Fibroblast of skin of right quadriceps (primary cell): ENCODE measurements at regions not wholly inside any gene's neighbourhood (a gene's known extent, or its start where the extent isn't known, plus 50 kb on each side); places are given as distances from the start of the nearest gene placed in this dataset.
"Not testable (repeated sequence)": the region's sequence is repeated elsewhere in the genome, so short reads cannot be mapped to it uniquely, and the experiment has no call there.

ENCODE experiments used
- DNase-seq: peaks from one replicate; pipeline ENCODE4 v3.0.0-alpha.2; 2013

DNA sequence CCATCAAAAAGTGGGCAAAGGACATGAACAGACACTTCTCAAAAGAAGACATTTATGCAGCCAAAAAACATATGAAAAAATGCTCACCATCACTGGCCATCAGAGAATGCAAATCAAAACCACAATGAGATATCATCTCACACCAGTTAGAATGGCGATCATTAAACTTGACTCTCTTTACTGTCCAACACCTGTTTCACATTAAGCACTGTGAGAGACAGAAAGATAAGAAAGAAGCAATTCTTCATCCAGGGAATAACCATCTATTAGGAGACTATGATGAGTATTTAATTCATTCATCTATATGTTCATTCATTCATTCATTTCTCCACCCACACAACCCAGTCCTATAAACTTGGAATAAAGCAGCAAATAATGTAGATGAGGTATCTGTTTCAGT lies 334.3 kb downstream of the C12orf75 start:
- not testable (repeated sequence) for DNase-seq

DNA sequence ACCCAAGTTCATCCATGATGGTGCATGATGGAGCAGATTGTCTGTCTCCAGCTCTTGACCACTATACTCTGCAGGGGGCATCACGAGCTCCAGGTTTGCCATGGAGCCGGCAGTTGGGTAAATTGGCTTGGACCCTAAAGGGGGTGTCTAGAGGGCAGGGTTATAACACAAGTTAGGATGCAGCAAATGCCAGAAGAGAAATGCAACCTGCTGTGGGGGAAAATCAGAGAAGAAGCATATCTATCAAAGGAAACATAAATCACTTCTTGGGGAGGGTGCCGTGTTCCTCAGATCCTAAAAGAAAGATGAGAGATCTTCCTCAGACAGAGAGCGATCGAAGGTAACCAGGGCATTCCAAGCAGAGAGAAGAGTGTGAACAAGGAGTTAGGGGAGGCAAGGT lies 334.9 kb downstream of the C12orf75 start:
- DNase-seq: no peak

GRCh38 chr12:105667973-105668743 lies 337.7 kb downstream of the C12orf75 start:
- DNase-seq: peak; percentile 30

DNA sequence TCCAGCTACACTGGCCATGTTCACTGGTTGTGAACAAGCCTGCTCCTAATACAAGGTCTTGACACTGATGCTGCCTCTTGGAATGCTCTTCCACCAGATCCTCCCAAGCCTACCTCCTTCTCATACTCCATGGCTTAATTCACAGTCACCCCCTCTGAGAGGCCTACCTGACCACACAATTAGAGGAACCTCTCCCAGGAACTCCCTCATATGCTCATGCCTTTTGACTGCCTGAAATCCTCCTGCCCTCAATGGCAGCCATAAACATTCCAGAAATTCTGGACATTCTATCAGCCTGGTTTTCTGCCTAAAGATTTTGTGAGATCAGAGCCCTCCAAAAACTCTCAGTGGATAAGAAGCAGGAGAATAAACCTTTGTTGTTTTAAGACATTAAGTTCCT lies 340.2 kb downstream of the C12orf75 start:
- peak; percentile 81 for DNase-seq

GRCh38 chr12:105671720-105672119 lies 341.2 kb downstream of the C12orf75 start:
- peak; percentile 98 for DNase-seq

DNA sequence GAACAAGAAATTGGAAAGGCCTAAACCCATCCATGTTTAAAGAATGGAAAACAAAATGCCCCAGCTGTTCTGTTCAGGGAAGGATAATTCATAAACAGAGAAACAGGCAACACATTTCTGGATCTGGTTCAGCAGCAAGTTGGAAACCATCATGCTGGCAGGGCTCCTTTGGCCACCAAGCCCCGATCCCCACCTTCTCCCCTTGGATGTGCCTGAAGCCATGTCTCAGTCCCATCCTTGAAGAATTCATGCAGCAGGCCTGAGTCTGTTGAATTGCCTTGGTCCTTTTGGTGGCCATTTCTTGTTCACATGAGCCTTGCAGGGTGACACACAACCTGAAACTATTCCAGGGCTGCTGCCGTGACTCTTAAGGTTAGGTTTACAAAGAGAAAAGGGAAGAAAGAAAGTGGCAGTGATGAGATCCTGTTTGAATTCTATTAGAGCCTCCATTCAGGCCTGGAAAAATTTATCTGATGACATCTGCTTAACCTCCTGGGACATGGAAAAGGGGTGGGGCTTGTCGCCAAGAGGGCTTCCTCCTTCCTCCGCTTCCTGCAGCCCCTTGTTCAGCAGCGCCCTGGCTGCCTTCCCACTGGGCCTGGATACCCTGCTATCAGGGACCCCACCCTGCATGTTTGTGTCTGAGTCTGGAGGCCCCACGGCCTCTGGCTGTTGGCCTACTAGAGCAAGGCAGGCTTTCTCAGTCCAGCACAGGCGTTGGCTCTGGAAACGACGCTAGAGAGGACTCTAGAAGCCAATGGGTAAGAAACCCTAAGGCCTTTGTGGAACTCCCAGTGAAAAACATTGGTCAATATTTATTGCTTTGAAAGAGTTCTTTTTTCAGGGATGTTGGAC lies 341.9 kb downstream of the C12orf75 start:
- peak; percentile 39 for DNase-seq

DNA sequence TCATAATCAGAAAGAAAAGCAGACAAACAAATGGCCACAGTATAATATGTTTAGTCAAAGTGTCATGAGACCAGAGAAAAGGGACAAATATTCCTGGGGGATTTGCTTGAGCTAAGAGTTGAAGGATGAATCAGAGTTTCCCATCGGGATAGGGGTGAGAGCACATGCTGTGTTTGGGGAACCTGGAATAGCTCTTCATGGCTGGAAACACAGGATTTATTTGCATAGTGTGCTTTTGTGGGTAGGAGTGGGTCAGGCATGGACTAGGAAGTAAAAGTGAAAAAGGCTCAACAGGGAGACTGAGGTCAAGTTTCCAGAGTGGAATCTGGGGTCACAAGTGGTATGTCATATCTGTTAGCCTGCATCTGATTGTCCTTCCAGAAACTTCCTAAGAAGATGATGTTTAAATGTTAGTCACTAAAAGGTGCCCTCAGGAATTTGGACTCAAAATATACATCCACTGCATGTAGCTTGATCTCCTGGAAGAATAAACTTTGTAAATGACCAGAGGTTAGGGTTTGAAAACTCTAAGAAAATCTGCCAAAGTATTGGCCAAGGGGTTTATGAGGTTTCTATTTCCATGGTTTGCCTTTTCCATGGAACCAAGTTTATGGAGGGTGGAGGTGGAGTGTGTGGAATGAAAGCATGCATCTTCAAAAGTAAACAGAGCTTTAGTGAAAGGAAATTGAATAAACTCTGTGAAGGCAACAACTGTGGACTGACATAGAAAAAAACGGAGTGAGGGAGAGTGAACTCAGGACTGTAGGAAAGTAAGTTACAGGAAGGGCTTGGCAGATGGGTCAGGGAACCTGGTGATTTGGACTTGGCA lies 344.6 kb downstream of the C12orf75 start:
- DNase-seq: no peak

DNA sequence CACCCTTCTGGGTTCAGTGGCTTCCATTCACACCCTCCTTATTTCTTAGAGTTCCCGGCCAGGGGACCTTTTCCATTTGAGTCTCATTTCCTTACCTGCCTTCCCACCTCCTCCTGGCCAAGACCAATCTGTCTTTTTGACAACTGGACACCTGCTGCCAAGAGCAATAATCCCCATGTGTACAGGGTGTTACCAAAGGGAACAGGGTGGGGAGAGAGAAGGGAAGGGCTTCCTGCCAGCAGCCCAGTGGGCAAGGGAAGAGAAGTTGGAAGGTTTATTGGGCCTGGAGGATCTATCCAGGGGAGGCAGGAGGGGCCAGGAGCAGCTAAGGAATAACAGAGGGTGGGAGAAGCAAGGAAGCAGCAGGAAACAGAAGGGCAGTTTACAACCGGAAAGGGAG lies 346.2 kb downstream of the C12orf75 start:
- DNase-seq: no peak

- DNase-seq: no peak
These were observed 347.2 kb downstream of the C12orf75 start for GRCh38 chr12:105677672-105678071.

- no peak for DNase-seq
These were observed 349.5 kb downstream of the C12orf75 start for GRCh38 chr12:105679982-105680381.

DNA sequence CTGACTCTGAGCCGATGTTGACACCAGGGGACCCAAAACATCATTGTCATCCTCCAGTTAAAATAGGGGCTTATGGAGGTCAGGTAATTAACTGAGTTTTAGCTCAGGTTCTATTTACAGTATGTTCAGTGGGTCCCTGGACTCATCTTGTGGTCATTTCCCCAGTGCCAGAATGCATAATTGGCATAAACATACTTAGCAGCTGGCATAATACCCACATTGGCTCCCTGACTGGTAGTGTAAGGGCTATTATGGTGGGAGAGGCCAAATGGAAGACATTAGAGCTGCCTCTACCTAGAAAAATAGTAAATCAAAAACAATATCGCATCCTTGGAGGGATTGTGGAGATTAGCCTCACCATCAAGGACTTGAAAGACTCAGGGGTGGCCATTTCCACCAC lies 350.9 kb downstream of the C12orf75 start:
- no peak for DNase-seq

- not testable (repeated sequence) for DNase-seq
These were observed 352.3 kb downstream of the C12orf75 start for GRCh38 chr12:105682821-105683220.

DNA sequence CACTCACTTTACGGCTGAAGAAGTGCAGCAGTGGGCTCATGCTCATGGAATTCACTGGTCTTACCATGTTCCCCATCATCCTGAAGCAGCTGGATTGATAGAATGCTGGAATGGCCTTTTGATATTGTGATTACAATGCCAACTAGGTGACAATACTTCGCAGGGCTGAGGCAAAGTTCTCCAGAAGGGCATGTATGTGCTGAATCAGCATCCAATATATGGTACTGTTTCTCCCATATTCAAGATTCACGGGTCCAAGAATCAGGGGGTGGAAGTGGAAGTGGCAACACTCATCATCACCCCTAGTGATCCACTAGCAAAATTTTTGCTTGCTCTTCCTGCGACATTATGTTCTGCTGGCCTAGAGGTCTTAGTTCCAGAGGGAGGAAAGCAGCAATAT lies 353.3 kb downstream of the C12orf75 start:
- not testable (repeated sequence) for DNase-seq

DNA sequence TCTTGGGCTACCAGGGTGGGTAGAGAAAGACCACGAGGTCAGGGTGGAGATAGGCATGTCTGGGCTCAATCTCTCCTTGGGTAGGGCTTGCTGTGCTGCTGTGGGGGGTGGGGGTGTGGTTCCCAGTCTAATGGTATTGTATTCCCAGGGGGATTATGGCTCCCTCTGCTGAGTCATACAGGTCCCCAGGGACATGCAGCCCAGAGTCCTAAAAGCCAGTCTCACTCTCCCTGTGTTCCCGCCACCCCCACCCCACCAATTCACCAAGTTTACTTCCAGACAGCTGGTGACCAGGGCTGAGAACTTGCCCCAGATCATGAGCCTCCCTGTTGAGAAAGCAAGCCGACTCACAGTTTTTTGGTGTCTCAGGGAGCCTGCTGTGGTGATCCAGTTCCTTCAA lies 367.6 kb downstream of the C12orf75 start:
- DNase-seq: peak; percentile 6

DNA sequence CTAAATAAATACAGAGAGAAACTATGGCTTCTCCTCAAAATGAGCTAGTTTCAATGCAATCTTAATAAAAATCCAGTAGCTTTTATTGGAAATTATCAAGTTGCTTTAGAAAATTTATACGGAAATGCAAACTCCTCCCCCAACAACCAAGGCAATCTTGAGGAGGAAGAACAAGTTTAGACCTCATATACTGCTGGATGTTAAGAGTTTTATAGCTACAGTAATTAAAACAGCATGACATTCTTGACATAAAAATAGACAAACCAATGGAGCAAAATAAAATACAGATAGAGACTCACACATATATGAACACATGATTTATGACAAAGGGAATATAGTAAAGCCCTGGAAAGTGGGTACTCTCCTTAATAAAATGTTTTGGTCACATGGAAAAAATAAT lies 368.7 kb downstream of the C12orf75 start:
- peak; percentile 15 for DNase-seq

DNA sequence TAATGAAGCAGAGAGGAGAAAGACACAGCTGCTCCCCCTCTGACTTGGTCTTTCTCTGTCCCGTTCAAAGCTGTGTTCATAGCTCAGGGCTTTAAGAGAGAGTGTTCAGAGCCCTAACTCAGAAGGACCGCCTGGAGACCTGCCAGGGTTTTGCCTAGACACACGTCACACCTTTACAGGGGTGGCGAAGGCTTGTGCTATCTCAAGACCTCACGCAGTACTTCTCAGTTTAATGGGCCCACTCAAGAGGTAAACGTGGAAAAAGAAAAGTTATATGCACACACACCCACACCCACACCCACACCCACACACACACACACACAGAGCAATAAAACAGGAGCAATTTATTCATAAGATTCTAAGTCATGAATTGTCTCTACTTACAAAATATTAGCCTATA lies 374.3 kb downstream of the C12orf75 start:
- no peak for DNase-seq

DNA sequence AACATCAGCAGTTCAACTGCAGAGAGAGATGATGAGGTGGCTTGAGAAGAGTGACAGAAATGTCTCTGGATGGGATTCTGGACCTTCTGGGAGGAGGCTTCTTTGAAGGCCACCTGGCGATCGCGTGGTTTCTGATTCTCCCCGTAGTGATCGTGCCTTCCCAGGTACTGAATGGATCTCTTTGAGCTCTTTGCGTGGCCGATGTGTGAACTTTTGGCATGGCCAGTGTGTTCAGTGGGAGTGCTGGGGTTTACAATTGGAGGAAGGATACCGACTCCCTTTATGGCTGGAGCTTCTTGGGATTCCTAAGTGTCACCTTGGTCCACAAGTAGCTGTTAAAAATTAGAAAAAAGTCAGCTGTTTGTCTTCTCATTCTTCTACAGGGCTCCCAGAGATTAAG lies 374.7 kb downstream of the C12orf75 start:
- DNase-seq: no peak

- peak; percentile 66 for DNase-seq
These were observed 375.3 kb downstream of the C12orf75 start for GRCh38 chr12:105705765-105706164.

GRCh38 chr12:105706321-105706972 lies 376.0 kb downstream of the C12orf75 start:
- peak; percentile 59 for DNase-seq

DNA sequence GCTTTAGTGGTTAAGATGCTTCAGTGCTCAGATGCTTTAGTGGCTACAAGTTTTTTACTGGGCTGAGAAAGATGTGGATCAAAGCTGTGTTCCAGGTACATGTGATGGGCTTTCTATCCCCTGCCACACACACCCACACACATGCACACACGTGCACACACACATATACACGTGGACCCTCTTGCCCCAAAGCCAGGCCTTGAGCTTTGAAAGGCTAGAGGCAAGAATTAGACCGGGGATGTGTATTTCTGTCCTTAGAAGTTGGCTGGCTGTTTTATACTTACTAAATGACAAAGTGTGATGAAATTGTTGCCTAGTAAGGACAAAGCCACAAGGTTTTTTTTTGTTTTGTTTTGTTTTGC lies 376.5 kb downstream of the C12orf75 start:
- DNase-seq: no peak

- DNase-seq: no peak
These were observed 383.3 kb downstream of the C12orf75 start for GRCh38 chr12:105713606-105714305.

- DNase-seq: no peak
These were observed 386.1 kb downstream of the C12orf75 start for GRCh38 chr12:105716621-105717020.
